ENCODE measurements at regions not wholly inside any gene's neighbourhood (a gene's known extent, or its start where the extent isn't known, plus 50 kb on each side); places are given as distances from the start of the nearest gene placed in this dataset.

- FAIRE-seq = no peak
- dilution Hi-C loops (cut with MboI; ENCODE audit: extremely low pct_ligation_motif_present, low sequenced_read_pairs) = no loop called here
- no peaks in the 10 kb centered on the region for H3K9me1 ChIP-seq (ENCODE audit: control insufficient read depth, extremely low read depth, insufficient read depth, low read length)
- H3K27me3 ChIP-seq (ENCODE audit: control insufficient read depth, extremely low read depth, insufficient read depth, low read length) = no peaks in the 10 kb centered on the region
- H4K20me1 ChIP-seq (ENCODE audit: control insufficient read depth, extremely low read depth, insufficient read depth, low read length) = no peaks in the 10 kb centered on the region
- DNase-seq (ENCODE audit: low read depth, low spot score) = no peak
- no peak overlapping the region for H3K9ac ChIP-seq (ENCODE audit: control insufficient read depth, extremely low read depth, insufficient read depth, low read length)
- no peaks in the 10 kb centered on the region for H3K36me3 ChIP-seq (ENCODE audit: control insufficient read depth in 2 of 2, extremely low read depth in 1 of 2, insufficient read depth in 2 of 2, low read length in 2 of 2)
- no peaks in the 10 kb centered on the region for H3K4me1 ChIP-seq (ENCODE audit: control insufficient read depth, extremely low read depth, insufficient read depth, low read length)
- H3K9me3 ChIP-seq (ENCODE audit: control insufficient read depth, low read depth, low read length) = no peaks in the 10 kb centered on the region
- H3K27ac ChIP-seq (ENCODE audit: control insufficient read depth, insufficient read depth, low read length) = no peak overlapping the region
- H3K4me3 ChIP-seq (ENCODE audit: control insufficient read depth in 2 of 3, extremely low read depth in 1 of 3, insufficient read depth in 2 of 3, low read depth in 1 of 3, low read length in 3 of 3) = no peak overlapping the region
- no peaks in the 10 kb centered on the region for H3K79me2 ChIP-seq (ENCODE audit: control insufficient read depth, insufficient read depth, low read length)
- H3K4me2 ChIP-seq (ENCODE audit: control insufficient read depth, extremely low read depth, insufficient read depth, low read depth, low read length) = no peak overlapping the region
- TF ChIP-seq EZH2 (IDR thresholded peaks at IDR 0.05; ENCODE audit: low read length) = no peak
- no peak for TF ChIP-seq CTCF (optimal IDR thresholded peaks at IDR 0.05 in 1 of 3, IDR thresholded peaks at IDR 0.05 in 1 of 3, conservative IDR thresholded peaks at IDR 0.05 in 1 of 3; ENCODE audit: extremely low read depth in 1 of 3, insufficient read depth in 2 of 3, low read length in 3 of 3)
- no peak overlapping the region for H2AFZ ChIP-seq (ENCODE audit: control insufficient read depth, low read length)
Observed at GRCh38 chr4:12172198-12172973, 743.7 kb upstream of the HS3ST1 start.

- FAIRE-seq = no peak
- no peak overlapping the region for H3K9ac ChIP-seq (ENCODE audit: control insufficient read depth, extremely low read depth, insufficient read depth, low read length)
Observed at GRCh38 chr4:12170308-12170707, 741.6 kb upstream of the HS3ST1 start.

More at GRCh38 chr4:12170308-12170707, 741.6 kb upstream of the HS3ST1 start:
- Histone ChIP-seq H3K4me3 (ENCODE audit: control insufficient read depth in 2 of 3, extremely low read depth in 1 of 3, insufficient read depth in 2 of 3, low read depth in 1 of 3, low read length in 3 of 3) (no peak overlapping the region), H3K27me3 (ENCODE audit: control insufficient read depth, extremely low read depth, insufficient read depth, low read length) (no peaks in the 10 kb centered on the region), H2AFZ (ENCODE audit: control insufficient read depth, low read length) (no peak overlapping the region), H3K9me1 (ENCODE audit: control insufficient read depth, extremely low read depth, insufficient read depth, low read length) (no peaks in the 10 kb centered on the region), H3K4me1 (ENCODE audit: control insufficient read depth, extremely low read depth, insufficient read depth, low read length) (no peaks in the 10 kb centered on the region), H3K4me2 (ENCODE audit: control insufficient read depth, extremely low read depth, insufficient read depth, low read depth, low read length) (no peak overlapping the region), H3K27ac (ENCODE audit: control insufficient read depth, insufficient read depth, low read length) (no peak overlapping the region), H4K20me1 (ENCODE audit: control insufficient read depth, extremely low read depth, insufficient read depth, low read length) (no peaks in the 10 kb centered on the region), H3K79me2 (ENCODE audit: control insufficient read depth, insufficient read depth, low read length) (no peaks in the 10 kb centered on the region), H3K36me3 (ENCODE audit: control insufficient read depth in 2 of 2, extremely low read depth in 1 of 2, insufficient read depth in 2 of 2, low read length in 2 of 2) (no peaks in the 10 kb centered on the region), H3K9me3 (ENCODE audit: control insufficient read depth, low read depth, low read length) (no peaks in the 10 kb centered on the region)
- TF ChIP-seq EZH2 (IDR thresholded peaks at IDR 0.05; ENCODE audit: low read length) (no peak), CTCF (optimal IDR thresholded peaks at IDR 0.05 in 1 of 3, IDR thresholded peaks at IDR 0.05 in 1 of 3, conservative IDR thresholded peaks at IDR 0.05 in 1 of 3; ENCODE audit: extremely low read depth in 1 of 3, insufficient read depth in 2 of 3, low read length in 3 of 3) (no peak)
- dilution Hi-C loops (cut with MboI; ENCODE audit: extremely low pct_ligation_motif_present, low sequenced_read_pairs) = no loop called here
- no peak for DNase-seq (ENCODE audit: low read depth, low spot score)

Measured in keratinocyte (primary cell).